ENCODE measurements at regions not wholly inside any gene's neighbourhood (a gene's known extent, or its start where the extent isn't known, plus 50 kb on each side); places are given as distances from the start of the nearest gene placed in this dataset.

GRCh38 chr3:63050548-63051177, 175.4 kb upstream of the CADPS start:
- TF ChIP-seq, protein P1, sequence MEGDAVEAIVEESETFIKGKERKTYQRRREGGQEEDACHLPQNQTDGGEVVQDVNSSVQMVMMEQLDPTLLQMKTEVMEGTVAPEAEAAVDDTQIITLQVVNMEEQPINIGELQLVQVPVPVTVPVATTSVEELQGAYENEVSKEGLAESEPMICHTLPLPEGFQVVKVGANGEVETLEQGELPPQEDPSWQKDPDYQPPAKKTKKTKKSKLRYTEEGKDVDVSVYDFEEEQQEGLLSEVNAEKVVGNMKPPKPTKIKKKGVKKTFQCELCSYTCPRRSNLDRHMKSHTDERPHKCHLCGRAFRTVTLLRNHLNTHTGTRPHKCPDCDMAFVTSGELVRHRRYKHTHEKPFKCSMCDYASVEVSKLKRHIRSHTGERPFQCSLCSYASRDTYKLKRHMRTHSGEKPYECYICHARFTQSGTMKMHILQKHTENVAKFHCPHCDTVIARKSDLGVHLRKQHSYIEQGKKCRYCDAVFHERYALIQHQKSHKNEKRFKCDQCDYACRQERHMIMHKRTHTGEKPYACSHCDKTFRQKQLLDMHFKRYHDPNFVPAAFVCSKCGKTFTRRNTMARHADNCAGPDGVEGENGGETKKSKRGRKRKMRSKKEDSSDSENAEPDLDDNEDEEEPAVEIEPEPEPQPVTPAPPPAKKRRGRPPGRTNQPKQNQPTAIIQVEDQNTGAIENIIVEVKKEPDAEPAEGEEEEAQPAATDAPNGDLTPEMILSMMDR (IDR thresholded peaks at IDR 0.05; ENCODE audit: unreplicated experiment): no peak
- no peaks in the 10 kb centered on the region for H3K27me3 Mint-ChIP-seq (ENCODE audit: unreplicated experiment)
- no peaks in the 10 kb centered on the region for H3K36me3 Mint-ChIP-seq (ENCODE audit: low read depth, unreplicated experiment)
- no peak overlapping the region for H3K4me3 Mint-ChIP-seq (ENCODE audit: unreplicated experiment)
- DNase-seq (ENCODE audit: low spot score): no peak
- H3K27ac Mint-ChIP-seq (ENCODE audit: unreplicated experiment): no peak overlapping the region
- H3K9me3 Mint-ChIP-seq (ENCODE audit: unreplicated experiment): no peaks in the 10 kb centered on the region
- peaks cover 3% of the 10 kb centered on the region for H3K4me1 Mint-ChIP-seq (ENCODE audit: unreplicated experiment)

DNA sequence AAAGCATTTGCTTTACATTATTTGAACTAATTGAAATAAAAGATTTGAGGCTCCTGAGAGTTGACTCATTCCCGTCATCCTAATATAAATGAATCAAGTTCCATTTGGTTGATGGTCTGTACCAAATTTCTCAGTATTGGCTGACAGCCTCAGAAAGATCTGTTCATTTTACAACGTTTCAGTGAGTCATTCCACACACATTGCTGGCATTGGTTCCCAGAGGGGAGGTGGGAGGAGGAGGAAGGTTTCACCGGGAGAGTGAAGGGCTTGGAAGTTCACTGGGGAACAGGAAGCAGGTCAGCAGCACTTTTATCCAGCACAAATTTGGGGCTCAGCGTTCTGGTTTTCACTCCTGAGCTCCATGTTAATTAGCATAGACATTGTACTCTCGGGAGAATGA, 176.7 kb upstream of the CADPS start:
- H3K36me3 Mint-ChIP-seq (ENCODE audit: low read depth, unreplicated experiment): no peaks in the 10 kb centered on the region
- H3K9me3 Mint-ChIP-seq (ENCODE audit: unreplicated experiment): no peaks in the 10 kb centered on the region
- H3K4me3 Mint-ChIP-seq (ENCODE audit: unreplicated experiment): no peak overlapping the region
- peaks cover 3% of the 10 kb centered on the region for H3K4me1 Mint-ChIP-seq (ENCODE audit: unreplicated experiment)
- no peak for DNase-seq (ENCODE audit: low spot score)
- no peak overlapping the region for H3K27ac Mint-ChIP-seq (ENCODE audit: unreplicated experiment)
- H3K27me3 Mint-ChIP-seq (ENCODE audit: unreplicated experiment): peaks cover 2% of the 10 kb centered on the region
- TF ChIP-seq, protein P1 (IDR thresholded peaks at IDR 0.05; ENCODE audit: unreplicated experiment): no peak

GRCh38 chr3:63056932-63057331, 181.7 kb upstream of the CADPS start:
- H3K27me3 Mint-ChIP-seq (ENCODE audit: unreplicated experiment): peaks cover 2% of the 10 kb centered on the region
- H3K27ac Mint-ChIP-seq (ENCODE audit: unreplicated experiment): no peak overlapping the region
- H3K4me1 Mint-ChIP-seq (ENCODE audit: unreplicated experiment): peaks cover 2% of the 10 kb centered on the region
- H3K36me3 Mint-ChIP-seq (ENCODE audit: low read depth, unreplicated experiment): no peaks in the 10 kb centered on the region
- H3K9me3 Mint-ChIP-seq (ENCODE audit: unreplicated experiment): no peaks in the 10 kb centered on the region
- TF ChIP-seq, protein P1 (IDR thresholded peaks at IDR 0.05; ENCODE audit: unreplicated experiment): no peak
- no peak overlapping the region for H3K4me3 Mint-ChIP-seq (ENCODE audit: unreplicated experiment)
- DNase-seq (ENCODE audit: low spot score): no peak

DNA sequence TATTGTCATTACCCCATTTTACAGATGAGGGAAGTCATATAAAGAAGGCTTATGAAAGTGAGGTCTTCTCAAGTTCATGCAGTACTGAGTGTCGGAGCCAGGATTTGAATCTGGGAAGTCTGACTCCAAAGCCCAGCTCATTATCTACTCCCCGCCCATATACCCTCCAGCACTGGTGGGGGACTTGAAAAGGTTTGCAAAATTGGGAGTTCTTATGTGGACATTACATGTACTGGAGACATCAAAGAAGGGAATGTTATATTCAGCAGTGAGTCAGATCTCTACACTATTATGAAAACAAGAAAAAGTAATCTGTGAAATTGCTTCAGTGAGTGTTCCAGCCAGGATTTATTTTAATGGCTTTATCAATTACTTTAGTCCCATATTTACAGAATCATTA, 185.2 kb upstream of the CADPS start:
- no peaks in the 10 kb centered on the region for H3K4me1 Mint-ChIP-seq (ENCODE audit: unreplicated experiment)
- DNase-seq (ENCODE audit: low spot score): no peak
- peaks cover 2% of the 10 kb centered on the region for H3K27me3 Mint-ChIP-seq (ENCODE audit: unreplicated experiment)
- TF ChIP-seq, protein P1 (IDR thresholded peaks at IDR 0.05; ENCODE audit: unreplicated experiment): no peak
- H3K36me3 Mint-ChIP-seq (ENCODE audit: low read depth, unreplicated experiment): no peaks in the 10 kb centered on the region
- no peak overlapping the region for H3K4me3 Mint-ChIP-seq (ENCODE audit: unreplicated experiment)
- no peaks in the 10 kb centered on the region for H3K9me3 Mint-ChIP-seq (ENCODE audit: unreplicated experiment)
- no peak overlapping the region for H3K27ac Mint-ChIP-seq (ENCODE audit: unreplicated experiment)

DNA sequence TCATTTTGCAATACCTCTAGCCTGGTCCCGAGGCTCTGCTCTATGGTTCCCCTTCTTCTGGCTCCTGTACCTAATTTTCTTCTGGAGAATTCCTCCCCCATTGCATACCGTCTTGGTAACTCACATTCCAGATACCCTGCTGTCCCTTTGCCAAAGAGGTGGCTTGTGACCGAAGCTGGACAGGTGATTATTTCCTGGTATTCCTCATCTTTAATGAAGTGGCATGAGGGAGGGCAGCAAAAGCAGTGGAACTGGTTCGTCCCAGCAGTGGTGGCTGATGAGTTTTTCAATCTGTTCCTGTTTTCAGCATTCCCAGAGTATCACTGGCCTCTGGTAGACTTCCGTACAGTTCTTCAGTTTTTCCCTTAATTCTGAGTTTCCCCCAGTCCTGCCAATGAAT, 186.2 kb upstream of the CADPS start:
- no peak overlapping the region for H3K4me3 Mint-ChIP-seq (ENCODE audit: unreplicated experiment)
- H3K27ac Mint-ChIP-seq (ENCODE audit: unreplicated experiment): no peak overlapping the region
- no peaks in the 10 kb centered on the region for H3K4me1 Mint-ChIP-seq (ENCODE audit: unreplicated experiment)
- DNase-seq (ENCODE audit: low spot score): no peak
- H3K27me3 Mint-ChIP-seq (ENCODE audit: unreplicated experiment): no peaks in the 10 kb centered on the region
- TF ChIP-seq, protein P1 (IDR thresholded peaks at IDR 0.05; ENCODE audit: unreplicated experiment): no peak
- no peaks in the 10 kb centered on the region for H3K9me3 Mint-ChIP-seq (ENCODE audit: unreplicated experiment)
- no peaks in the 10 kb centered on the region for H3K36me3 Mint-ChIP-seq (ENCODE audit: low read depth, unreplicated experiment)
